Hypothalamus (tissue), 51 donors: ENCODE measurements at regions not wholly inside any gene's neighbourhood (a gene's known extent, or its start where the extent isn't known, plus 50 kb on each side); places are given as distances from the start of the nearest gene placed in this dataset.

ENCODE experiments used
- DNase-seq, 51 donors: peaks; one replicate each; lab custom pipeline; 2025; lab: John Stamatoyannopoulos, UW

DNA sequence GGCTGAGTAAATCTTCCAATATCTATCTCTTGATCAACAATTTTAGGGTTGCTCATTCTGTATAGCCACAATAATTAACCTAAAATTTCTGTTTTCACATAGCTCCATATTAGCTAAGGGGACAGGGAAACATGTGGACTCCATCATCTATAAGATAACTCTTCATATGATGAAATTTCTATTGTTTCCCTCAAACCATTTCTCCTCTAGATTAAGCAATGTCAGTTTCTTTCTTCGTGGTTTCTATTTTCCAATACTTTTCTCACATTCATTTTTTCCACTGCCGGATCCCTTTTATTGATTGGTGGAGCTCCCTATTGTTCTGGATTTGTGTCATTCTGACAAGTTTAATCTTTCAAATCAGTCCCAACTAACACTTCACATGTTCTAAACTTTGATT lies 1221.3 kb upstream of the ZEB2 start:
- no peak for DNase-seq

DNA sequence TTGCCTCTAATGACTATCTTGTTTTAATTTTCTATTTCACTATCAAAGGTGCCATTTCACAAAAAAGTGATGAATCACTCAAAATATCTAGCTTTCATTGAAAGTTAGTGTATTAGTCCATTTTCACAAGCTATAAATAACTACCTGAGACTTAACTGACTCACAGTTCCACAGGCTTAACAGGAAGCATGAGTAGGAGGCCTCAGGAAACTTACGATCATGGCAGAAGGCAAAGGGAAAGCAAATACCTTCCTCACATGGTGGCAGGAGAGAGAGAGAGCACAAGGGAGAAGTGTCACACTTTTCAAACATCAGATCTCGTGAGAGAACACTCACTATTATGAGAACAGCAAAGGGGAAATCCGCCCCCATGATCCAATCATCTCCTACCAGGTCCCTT lies 1220.4 kb upstream of the ZEB2 start:
- no peak for DNase-seq

DNA sequence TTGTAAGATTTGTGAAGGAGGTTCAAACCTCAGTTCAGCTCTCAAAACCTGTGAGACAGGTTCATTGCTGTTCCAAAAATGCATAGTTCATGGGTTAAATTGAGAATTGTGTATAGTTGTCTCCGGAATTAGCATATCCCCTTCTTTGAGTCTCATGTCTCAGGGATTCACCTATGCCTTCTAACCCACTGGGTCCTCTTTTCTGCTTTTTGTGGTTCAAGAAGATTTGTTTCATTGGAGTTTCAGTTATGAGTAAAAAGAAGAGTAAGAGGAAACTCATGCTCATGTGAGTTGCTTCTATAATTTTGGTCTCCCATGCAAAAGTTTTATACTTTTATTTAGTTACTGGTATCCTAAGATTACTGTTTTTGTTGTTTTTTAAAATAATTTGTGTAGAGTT lies 1219.8 kb upstream of the ZEB2 start:
- no peak for DNase-seq

DNA sequence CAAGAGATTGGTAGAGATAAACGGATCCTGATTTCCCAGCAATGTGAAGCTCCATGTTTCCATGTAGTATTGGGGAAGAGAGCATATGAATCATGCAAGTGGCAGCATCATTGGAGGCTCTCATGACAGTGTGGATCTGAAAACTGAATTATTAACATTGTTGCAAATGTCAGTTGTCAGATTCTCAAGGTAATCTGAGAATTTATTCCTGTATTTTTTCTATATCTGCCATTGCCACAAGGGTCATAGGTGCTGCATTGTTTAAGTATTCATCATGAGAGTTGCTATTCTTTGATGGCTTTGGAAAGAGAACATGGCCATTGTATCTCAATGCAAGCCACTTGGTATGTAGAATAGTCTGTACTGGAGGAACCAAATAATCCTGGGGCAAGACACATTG lies 1217.0 kb upstream of the ZEB2 start:
- DNase-seq: no peak

DNA sequence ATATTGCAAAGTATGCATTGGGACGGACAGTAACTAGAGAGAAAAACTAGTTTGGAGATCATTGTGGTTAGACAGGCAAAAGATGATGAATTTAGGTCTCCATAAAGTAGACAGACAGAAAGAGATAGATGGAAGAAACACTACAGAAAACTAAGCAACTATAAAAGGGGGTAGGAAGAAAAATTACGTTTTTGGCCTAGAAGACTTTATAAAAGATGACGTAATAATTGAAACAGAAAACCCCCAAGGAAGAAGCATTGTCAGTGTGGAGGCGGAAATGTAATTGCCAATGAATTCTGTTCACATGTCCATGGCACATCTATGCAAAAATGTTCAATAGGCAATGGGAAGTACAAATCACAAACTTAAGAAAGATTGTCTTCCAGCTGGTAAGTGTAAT lies 1211.5 kb upstream of the ZEB2 start:
- DNase-seq: no peak

DNA sequence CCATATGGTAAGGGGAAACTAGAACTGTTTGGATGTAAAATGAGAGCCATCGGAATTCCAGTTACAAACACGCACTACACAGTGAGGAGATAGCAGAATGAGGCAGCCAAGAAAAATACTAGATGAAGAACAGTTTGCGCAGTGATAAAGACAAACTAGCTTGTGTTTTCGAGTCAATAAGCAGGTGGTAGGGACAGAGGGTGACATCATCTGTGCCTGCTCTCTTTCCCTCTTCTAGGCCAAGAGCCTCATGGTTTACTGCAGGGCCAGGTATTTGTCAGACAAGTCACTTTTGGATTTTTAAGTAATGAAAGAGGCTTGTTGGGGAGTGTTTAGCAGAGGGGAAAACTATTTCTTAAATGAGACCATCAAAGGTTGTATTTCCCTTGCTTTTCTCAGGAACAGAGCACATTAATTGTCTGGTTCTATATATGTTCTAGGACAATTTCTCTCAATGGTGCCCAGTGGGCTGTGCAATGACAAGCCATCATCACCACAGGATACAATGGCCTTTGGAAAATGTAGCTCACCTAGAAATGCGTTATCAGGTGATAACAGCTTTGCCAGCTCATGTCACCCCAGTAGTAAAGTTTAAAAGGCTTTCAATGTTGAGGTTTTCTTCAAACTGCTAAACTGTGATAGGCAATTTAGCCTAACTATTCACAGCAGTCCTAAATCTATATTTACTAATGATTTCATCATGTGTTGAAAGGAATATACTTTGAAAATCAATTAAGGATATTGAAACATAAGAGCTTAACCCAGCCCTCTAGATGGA lies 1210.3 kb upstream of the ZEB2 start:
- DNase-seq: no peak

DNA sequence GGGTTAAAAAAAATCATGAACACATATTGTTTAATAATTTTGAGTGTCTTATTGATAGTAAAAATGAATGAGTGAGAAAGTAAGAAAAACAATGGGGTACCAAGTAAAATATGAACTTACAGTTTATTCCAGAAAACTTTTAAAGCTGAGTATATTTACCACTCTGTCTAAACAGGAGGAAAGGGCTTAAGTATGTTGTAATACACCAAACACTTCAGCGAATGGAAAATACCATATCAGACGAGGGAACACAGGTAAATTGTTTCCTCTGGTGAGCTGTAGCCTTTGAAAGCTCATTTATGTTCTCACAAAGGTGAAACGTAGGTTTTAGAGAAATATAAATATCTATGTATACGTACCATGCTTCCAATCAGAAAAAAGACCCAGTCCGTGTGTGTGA lies 1209.6 kb upstream of the ZEB2 start:
- no peak for DNase-seq

DNA sequence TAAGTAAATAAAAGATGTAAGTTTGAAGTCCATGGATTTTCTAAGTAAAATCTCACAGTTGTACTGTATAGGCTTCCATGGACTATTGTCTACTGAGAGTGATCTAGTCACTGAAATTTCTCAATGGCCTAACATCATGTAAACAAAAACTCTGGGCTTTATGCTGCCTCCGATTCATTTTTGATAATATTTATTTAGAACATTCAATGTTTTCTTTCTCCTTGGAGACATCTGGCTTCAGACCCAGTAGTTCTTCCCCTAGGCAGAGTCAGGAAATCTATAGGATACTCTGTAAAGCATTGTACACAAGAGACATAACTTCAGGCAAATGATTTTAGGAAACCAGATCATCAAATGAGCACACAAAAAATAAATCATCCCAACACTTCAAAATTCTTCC lies 1208.6 kb upstream of the ZEB2 start:
- no peak for DNase-seq

DNA sequence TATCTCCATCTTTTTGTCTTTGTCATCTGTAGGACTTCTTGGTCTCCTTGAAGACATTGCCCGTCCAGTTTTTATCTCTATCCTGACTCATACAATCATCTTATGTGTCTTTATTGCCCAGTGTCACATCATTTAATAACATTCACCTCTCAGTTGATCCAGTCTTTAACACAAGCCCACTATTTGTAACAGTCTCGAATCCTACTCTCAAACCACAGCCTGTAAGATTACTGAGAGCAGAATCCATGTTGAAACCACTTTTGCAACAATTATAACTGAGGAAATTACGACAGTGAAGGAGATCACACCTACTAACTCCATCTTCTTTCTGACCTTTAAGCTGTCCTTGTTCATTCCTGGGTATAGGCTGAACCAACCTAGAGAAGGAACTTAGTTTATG lies 1206.0 kb upstream of the ZEB2 start:
- no peak for DNase-seq

DNA sequence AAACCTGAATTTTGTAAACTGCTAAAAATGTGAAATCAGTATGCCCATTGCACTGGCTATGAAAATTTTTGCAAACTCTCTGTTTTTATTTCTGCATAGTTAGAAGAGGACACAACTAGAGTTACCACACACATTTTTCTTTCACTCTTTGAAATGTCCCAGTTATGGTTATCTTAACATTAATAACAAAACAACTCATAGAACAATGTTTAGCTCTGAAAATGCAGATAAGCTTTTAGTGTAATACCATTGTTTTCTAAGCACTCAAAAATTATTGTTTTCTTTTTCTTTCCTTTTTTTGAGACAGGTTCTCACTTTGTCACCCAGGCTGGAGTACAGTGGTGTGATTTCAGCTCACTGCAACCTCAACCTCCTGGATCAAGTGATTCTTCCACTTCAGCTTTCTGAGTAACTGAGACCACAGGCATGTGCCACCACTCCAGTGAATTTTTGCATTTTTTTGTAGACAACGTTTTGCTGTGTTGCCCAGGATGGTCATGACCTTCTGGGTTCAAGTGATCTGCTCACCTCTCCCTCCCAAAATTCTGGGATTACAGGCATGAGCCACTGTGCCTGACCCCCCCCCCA lies 1204.5 kb upstream of the ZEB2 start:
- no peak for DNase-seq

DNA sequence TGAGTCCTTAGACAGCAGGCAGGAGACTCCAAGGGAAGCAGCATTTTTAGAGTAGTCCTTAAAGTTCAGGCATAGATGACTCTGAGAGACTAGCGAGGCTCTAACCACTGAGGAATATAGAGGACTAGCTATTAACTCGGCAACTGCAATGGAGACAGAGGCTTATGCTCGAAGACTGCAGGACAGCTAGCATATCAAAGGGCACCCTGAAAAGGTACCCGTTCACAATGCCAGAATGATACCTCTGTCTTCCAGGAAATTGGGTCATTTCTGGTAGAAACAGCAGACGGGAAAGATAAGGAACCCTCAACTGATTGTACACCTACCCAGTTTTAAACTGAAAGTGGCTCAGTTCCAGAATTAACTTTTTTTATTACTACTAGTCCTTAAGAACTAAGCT lies 1204.0 kb upstream of the ZEB2 start:
- no peak for DNase-seq

DNA sequence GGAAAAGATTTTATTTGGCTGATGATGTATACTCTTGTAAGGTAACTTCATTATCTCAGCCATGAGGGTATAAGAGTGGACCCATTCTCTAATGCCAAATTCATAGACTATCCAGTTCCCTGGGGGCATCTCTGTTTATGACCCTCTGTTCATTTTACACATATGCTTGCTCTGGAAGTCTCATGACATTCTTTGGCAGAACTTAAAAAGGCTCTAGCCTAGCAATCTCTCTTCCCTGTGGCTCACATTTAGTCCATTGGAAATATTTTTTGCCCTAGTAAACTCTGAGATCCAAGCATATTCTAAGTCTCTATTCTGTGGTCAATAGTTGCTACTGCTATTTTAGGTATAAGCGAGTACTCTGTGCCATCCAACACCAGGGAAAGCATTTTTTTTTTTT lies 1201.8 kb upstream of the ZEB2 start:
- no peak for DNase-seq

DNA sequence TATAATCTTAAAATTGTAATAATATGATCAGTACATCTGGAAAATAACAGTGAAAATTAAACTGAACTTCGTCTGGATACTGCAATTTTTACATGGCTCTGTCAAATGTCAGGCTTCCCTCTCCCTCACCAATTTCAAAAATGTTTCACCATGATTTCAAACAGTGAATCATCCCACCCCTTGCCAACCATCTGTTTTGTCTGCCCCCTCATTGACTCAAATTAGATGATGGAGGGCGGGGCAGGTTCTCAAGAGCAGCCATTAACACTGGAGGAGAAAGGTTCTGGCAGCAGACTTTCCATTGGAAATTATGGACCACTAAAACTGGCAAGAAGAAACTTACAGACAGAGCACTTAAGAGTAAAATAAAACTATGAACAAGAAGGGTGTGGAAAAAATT lies 1195.7 kb upstream of the ZEB2 start:
- no peak for DNase-seq

DNA sequence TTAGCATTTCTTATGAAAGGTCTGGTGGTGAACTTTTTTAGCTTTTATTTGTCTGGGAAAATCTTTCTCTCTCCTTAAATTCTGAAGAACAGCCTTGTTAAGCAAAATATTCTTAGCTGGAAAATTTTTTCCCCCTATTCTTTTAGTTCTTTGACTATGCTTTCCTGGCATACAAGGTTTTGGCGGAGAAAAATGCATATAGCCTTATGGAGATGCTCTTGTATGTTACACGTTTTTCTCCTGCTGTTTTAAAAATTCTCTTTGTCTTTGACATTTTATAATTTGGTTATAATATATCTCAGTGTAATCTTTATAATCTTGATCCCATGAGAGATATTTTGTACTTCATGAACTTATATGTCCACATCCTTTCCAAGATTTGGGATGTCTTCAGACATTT lies 1190.4 kb upstream of the ZEB2 start:
- DNase-seq: no peak

DNA sequence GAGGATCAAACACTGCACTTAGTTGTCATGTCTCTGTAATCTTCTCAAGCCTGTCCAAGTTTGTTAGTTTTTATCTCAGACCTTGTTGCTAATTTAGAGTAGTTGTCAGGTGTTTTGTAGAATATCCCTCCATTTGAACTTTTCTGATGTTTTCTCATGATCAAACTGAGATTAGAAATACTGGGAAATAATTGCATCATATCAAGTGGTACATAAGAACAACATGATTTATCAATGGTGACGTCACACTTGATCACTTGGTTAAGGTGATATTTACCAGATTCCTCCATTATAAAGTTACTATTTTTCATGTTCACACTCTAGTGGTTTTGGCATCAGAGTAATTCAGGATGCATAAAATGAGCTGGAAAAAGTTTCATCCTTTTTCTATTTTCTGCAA lies 1182.4 kb upstream of the ZEB2 start:
- DNase-seq: no peak

DNA sequence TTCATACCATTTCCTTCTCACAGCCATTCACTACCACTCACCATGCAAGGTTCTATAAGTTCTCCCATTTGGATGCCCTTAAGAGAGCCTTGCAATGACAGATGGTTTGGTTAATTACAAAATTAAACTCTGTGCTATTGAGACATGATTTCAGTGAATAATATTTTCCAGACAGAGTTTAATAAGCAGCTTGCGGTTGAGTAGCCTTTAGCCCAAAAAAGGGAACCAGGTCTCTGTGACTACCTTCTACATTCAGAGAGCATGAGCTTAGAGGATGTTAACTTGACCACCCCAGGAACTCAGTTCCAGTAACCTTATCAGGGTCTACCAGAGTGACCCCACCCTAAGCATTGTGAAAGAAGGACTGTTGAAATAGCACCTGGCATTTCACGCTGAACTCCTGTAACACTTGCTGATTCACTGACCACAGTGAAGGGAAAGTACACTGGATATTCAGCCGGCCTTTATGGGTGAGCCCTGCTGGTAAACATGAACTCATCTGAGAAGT lies 1173.1 kb upstream of the ZEB2 start:
- DNase-seq: peak in 4 of 51 donors; percentile 4 to 14 (median 11)

DNA sequence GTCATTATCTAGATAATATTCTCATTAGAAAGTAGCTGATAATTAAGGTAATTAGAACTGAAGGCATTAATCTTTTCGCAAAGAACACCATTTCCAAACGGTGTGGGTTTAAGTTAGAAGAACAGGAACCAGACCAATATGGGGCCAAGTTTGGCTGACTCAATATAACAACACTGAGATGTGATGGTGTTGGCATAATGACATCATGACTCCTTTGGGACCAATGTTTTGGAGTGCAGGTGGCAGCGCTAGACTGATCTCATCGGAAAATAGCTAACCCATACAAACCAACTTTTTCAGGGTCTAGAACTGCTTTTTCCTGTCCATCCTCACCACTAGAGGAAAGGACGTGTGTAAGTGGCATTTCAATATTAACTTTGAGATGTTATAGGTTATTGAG lies 1171.7 kb upstream of the ZEB2 start:
- no peak for DNase-seq

DNA sequence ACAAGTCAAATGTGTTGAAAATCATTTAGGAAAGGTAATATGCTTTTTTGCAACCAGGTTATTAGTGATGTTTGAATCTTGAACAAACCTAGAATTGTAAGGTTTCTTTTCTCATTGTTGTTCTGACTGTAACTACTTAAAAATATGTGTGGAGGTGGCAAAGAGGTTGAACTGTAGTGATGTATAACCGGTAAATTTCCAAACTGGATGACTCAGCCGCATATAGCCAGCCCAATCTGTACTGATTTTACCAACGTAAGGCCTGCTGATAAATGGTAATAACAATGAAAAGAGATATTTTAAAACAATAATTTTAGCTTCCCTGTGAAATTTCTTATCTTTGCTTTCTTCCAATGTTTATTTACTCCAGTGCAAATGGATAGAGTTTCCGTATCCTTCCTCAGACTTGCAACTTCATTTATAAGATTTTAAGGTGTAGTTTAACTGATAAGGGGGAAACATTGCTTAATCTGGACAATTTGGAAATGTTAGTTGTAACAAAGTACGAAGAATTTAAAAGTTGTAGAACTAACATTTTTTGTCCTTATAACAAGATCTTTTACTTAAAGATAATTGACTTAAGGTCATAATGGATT lies 1170.4 kb upstream of the ZEB2 start:
- DNase-seq: no peak

DNA sequence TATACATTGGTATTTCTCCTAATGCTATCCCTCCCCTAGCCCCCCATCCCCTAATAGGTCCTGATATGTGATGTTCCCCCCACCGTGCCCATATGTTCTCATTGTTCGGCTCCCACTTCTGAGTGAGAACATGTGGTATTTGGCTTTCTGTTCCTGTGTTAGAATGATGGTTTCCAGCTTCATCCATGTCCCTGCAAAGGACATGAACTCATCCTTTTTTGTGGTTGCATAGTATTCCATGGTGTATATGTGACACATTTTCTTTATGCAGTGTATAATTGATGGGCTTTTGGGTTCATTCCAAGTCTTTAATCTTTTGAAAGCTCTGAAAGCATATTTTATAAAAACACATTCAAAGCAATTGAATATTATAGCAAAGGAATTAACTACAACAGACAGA lies 1169.4 kb upstream of the ZEB2 start:
- no peak for DNase-seq

DNA sequence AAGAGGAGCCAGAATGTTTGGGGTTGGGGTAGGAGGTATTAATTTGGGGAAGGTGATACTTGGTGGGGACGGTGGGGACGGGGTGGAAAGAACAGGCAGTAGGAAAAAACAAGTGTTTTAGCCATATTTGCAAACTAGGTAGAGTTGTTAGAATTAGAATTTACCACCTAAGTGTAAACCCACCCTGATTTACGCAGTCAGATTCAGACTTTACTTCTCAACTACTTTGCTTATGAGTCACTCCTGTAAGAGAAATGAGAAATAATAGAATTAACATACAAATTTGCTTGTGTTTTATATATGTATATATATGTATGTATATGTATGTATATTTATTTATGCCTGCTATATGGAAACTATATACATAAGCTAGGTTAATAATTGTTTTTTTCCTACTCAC lies 1168.2 kb upstream of the ZEB2 start:
- no peak for DNase-seq

DNA sequence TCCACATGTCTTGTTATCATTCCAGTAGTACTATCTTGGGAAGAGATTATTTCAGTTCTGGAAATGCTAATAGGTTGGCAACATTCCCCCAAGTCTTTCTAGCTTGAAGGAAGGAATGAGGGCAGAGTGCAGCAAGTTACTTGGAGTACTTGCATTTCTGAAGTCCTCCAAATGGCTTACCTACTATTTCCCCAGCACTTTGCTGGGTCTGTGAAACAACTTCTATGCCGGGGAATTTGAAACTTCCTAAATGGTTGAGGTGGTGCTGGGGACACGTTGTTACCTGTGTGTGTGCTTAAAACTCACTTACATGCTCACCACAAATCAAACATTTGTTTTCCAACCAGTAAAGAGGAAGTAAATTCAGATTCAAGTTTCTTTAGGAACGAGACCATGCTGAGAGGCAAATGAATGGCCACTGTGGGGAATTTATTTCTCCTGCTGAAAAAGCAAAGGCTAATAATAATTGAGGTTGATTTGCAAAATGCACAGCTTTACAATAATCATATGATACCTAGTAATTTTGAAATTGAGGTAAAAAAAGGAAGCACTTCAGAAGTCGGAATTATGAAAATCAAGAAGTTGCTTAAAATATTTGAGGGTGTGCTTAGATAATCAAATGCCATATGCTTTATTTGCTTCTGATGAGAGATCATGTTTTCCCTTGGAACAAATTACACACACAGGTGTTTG lies 1167.7 kb upstream of the ZEB2 start:
- no peak for DNase-seq
